HG03442 (cell line): ENCODE measurements at regions not wholly inside any gene's neighbourhood (a gene's known extent, or its start where the extent isn't known, plus 50 kb on each side); places are given as distances from the start of the nearest gene placed in this dataset.

ENCODE experiments used
- ATAC-seq: cut with Tn5 transposase; IDR thresholded peaks from one replicate; pipeline ENCODE4 v1.9.1; 2021; ENCODE audit warnings: mild to moderate bottlenecking, moderate library complexity; ENCODE audit not compliant: unreplicated experiment

DNA sequence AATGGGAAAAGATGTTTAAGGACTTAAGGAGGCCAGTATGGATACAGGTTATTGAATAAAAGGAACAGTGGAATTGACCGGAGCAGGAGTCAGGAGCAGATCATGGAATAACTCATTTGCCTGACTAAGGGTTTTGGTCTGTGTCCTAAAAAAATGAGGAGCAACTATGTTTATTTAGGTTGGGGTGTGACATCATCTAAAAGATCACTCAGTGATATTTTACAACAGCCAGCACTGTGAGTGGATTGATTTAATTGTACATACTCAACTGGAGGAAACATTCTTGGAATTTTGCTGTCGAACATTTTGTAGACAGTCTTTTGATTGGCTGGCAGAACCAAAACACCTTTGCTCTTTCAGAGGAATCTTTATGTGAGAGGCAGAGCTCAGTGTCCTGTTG lies 348.6 kb upstream of the CDIN1 start:
- no peak for ATAC-seq

DNA sequence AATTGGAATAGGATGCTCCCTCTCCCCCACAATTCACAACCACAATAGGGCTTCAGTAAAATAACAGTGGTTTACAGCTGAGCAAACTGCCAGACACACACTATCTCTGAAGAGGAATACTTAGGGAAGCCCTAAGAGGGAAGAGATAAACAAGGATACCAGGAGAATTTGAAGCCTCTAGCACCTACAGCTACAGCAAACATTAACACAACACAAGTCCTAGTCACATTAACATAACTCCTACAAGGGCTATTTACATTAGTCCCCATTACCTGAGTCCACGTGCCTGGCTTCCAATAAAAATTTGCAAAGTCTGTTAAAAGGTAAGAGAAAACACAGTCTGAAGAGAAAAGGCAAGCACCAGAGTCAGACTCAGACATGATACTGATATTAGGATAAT lies 346.9 kb upstream of the CDIN1 start:
- no peak for ATAC-seq

DNA sequence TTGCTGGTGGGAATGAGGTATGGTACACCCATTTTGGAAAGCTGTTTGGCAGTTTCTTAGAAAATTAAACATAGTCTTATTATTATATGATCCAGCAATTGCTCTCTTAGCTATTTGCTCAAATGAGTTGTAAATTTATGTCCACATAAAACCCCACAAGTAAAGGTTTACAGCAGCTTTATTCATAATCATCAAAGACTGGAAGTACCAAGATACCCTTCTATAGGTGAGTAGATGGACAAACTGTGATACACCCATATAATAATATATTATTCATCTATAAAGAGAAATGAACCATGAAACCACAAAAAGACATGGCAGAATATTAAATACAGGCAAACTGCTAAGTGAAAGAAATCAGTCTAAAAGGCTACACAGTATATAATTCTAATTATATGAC lies 344.7 kb upstream of the CDIN1 start:
- ATAC-seq = no peak

DNA sequence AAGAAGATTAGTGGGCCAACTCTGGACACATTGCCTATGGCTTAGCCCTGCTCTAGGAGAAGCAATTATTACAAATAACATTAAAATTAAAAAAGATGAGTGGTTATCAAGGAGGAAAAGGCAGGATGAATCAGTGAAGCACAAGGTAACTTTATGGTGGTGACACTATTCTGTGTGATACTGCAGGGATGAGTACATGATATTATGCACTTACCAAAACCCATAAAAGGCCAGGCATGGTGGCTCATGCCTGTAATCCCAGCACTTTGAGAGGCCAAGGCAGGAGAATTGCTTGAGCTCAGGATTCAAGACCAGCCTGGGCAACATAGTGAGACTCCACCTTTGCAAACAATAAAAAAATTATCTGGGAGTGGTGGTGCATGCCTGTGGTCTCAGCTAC lies 344.3 kb upstream of the CDIN1 start:
- no peak for ATAC-seq

DNA sequence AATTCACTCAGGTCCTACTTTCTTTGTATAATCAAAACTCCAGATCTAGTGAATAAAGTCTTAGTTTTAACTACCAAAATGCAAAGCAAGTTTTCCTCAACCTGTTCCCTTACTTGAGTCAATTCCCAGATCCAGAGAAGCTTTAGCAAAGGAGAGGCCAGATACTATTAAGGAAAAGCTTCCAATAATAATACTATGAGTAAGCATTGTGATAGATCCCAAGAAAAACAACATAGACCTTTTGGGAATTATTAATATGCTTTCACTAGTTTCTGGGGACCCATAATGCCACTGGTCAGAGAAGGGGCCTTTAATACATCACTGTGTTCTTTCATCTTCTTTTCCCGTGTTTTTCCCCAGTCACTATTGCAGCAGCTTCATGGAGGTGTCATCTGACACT lies 339.9 kb upstream of the CDIN1 start:
- no peak for ATAC-seq

DNA sequence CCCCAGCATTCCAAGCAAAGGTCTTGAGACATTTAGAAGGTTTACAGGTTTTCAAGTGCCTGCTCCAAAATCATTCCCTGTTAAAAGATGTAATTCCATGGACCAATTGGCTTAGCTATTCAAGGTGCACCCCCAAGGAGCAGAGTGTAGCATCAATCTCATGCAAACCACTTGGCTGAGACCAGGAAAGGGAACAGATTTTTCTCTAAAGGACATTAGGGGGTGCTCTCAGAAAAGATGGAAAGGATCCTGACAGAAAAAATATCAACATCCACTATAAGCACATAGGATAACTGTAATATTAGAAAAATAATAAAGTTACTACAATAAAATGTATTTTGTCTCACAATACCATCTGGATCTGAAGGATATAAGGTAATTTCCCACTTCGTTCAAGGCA lies 328.0 kb upstream of the CDIN1 start:
- no peak for ATAC-seq

DNA sequence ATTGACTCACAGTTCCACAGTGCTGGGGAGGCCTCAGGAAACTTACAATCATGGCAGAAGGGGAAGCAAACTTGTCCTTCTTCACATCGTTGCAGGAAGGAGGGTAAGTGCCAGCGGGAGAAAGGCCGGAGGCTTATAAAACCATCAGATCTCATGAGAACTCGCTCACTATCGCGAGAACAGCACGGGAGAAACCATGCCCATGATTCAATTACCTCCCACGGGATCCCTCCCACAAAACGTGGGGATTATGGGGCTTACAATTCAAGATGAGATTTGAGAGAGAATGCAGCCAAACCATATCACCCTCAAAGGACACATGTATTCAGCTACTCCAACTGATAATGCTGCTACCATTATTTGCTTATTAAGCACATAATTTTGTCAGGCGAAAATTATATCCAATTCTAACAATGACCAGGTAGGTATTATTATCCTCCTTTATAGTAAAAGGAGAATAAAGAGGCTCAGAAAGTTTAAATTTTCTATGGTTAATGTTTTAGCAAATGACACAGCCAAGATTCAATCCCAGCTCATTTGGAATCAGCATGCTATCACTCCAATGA lies 327.2 kb upstream of the CDIN1 start:
- no peak for ATAC-seq

DNA sequence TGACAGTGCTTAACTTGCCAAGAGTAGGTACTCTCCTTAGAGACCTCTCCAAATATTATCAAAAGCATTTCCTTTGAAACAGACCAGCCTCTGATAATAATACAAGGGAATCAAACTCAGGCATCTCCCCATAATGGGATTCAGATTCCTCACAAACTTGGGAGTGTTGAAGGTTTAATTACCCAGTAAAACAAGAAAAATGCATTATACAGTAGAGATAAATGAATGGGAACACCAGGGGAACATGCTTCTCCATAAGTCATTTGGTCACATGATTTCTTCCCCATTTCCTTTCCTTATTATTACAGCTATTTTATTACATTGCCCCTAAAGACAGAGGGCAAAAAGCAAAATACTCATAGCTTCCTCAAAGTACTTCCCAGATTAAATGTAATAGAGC lies 325.0 kb upstream of the CDIN1 start:
- no peak for ATAC-seq

DNA sequence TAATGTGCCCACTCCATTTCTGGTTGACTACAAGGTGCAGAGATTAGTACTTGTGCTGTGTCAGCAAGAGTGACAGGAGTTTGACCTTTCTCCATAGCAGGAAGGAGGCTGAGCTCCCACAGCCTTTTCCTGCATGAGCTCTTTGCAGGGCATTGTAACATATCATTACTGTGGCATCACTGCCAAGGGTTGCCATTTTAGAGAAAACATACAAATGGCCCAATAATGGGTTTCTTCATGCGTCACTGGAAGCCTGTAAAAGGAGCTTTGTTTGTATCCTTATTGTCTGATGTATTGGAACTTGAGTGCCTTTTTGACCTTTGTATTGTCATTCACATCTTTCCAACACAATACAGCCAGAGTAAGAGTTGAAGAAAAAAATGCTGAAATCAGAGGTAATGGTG lies 323.0 kb upstream of the CDIN1 start:
- no peak for ATAC-seq

DNA sequence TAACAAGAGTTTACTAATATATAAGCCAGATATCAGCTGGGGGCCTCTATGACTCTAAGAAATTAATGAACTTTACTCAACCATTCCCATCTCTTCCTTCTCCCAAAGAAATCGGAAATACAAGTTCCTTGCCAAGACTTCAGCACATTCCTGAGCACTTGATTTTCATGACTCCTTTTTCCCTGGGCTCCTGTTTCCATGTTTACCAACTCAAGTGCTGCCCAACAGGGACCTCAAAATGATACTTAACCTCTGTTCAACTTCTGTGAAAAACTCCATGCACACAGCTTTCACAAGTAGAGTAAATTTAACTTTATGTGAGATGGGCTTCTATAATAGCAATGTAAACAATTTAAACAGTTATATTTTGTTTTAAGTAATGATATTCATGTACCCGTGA lies 315.8 kb upstream of the CDIN1 start:
- ATAC-seq = no peak

DNA sequence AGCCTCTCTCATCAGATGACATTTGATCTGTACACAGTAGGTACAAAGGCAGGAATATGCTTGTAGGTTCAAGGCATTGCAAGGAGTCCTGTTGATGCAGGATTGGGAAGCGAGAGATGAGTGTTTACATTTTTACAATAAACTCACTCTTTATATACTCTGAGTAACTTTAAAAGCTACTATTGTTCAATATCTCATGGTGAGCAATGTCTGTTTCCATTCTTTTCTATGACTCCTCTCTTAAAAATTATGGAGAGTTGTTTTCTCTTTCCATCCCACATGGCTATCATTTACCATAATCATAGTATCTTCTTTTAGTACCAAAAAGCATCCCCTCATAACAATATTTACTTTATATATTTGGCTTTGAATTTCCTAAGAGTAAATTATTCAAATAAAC lies 314.0 kb upstream of the CDIN1 start:
- no peak for ATAC-seq

DNA sequence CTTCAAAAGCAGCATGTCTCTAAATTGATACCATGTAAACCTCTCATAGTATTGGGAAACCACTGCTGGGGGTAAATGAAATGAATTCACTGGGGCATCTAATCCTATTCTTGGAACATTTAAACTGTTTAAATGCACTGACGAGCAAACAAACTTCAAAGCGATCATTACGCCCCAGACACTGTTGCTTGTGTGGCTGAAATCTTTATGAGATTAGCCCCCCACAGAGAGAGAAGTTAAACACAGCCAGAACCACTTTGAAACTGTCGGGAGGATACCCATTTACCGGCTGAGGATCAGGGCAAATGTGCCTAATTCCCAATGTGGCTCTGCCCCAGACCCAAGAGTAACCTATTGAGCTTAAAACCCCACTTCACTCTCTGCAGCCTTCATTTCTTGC lies 308.4 kb upstream of the CDIN1 start:
- ATAC-seq = no peak

DNA sequence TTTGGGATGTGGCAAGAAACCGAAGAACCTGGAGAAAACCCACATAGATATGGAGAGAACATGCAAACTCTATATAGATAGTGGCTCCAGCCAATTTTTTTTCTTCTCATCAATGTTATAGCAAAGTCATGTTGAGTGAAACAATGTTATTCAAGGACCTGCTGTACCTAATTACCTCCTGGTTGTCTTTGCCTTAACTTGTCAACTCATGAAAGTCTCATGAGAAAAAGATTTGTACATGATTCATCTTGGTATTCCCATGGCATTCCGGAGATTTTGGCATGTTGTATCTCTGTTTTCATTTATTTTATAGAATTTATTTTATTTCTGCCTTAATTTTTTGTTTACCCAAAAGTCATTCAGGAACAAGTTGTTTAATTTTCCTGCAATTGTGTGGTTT lies 303.8 kb upstream of the CDIN1 start:
- no peak for ATAC-seq

DNA sequence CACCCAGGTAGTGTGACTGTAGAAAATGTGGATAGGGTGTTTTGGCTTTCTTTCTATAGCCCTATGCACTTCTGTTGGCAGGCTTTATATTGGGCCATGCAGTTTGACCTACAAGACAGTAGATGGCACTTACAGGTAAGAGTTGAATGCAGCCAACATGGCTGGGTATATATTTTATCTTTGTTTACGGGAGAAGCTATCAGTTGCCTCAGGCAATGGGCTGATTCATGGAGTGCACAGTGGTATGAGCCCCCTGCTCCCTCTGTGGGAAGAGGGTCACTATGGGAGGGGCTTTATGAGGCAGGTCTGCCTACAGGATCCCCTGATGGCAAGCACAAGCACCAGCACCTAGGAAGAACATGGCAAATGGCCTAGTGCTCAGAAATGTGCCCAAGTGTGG lies 301.2 kb upstream of the CDIN1 start:
- no peak for ATAC-seq

DNA sequence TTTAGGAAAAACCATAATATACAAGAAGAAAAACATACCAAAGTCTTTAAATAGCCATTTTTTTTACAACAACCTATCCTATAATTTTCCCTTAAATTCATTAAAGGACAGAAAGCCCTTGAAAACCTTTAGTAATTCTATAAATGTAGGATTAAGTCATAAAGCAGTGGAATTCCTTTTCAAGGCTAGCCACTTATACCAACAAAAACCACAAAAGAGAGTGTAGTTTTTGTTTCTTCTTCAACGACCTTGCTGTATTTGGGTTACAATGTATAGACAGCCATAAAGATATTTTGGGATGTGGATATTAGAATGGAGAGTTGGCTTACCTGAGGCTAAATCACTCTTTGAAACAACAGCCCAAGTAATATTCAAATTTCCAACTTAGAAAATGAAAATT lies 296.6 kb upstream of the CDIN1 start:
- no peak for ATAC-seq

DNA sequence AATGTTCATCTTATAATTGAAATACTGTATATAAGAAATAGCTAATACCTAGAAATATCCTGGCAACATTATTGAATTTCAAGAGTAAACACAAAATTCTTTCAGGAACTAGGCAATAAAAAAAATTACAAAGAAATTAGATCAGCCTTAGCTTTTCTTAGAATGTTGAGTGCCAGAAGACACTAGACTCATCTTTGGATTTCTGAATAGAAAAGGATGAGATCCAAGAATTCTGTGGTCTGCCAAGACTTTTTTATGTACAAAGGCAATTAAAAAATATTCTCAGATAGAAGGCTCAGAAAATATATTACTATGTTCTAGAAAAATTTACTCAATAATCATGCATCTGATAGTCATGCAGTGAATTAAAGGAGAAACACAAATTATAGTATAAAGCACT lies 294.5 kb upstream of the CDIN1 start:
- no peak for ATAC-seq

DNA sequence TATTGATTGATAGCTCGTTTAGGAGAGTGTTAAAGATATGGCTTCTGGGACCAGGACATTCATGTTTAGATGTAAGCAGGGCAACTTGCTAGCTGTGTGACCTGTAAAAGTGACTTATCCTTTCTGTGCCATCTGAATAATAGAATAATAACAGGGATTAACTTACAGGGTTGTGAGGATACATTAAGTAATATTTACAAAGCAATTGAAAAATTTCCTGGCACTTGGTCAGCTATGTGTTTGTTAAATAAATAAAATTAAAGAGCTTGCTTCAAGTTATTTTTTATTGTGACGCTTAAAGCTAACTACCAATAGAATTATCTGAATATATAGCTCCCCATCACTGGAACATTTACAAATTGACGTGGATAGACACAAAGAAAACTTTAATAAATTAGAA lies 287.9 kb upstream of the CDIN1 start:
- no peak for ATAC-seq

DNA sequence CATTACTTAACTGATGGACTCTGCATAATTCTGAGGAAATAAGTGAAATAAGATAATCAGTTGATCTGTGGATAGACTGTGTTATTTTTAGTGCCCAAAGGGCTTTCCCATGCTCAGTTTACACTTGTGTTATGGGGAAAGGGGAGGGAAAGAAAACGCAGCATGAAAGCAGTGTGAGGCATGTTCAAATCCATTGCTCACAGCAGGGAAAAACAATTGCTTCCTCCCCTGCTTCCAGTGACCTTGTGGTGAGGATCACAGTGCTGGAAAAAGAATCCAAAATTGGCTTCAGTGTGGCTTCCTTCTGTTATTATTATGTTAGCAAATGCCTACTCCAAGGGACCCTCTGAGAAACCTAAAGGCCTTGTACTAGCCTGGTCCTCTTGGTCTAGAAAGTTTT lies 285.1 kb upstream of the CDIN1 start:
- ATAC-seq = no peak

DNA sequence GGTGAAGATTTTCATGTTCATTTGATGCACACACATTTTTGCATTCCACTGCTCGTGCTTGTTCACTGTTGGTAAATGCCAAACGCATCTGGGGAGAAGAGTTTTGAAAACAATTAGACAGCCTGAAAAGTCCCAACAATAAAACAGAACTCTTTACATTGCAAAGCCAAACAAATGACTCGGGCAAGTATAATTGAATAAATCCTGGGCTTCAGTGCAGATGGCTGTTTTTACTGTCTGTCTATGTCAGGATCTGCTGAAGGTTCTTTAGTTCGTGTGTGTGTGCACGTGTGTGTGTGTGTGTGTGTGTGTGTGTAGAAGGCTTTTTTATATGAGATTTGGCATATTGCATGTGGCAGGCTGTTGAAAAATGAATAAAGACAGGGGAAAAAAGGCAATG lies 277.5 kb upstream of the CDIN1 start:
- ATAC-seq = no peak

DNA sequence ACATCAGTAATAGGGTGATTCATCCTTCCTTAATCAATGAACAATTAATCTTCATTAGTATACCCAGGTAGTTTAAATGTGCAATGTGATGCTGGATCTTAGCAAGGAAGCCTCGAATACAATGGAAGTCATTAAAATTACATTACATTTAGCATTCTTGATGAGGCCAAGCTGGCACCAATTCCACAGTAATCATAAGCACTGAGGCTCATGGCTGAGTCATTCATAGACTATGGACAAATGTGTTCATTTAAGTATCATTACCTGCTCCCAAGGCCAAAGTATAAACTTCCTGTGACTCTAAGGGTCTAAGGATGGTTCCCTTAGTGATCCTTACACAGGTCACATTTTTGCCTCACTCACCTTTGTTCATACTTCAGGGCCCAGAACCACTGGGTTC lies 266.4 kb upstream of the CDIN1 start:
- no peak for ATAC-seq

DNA sequence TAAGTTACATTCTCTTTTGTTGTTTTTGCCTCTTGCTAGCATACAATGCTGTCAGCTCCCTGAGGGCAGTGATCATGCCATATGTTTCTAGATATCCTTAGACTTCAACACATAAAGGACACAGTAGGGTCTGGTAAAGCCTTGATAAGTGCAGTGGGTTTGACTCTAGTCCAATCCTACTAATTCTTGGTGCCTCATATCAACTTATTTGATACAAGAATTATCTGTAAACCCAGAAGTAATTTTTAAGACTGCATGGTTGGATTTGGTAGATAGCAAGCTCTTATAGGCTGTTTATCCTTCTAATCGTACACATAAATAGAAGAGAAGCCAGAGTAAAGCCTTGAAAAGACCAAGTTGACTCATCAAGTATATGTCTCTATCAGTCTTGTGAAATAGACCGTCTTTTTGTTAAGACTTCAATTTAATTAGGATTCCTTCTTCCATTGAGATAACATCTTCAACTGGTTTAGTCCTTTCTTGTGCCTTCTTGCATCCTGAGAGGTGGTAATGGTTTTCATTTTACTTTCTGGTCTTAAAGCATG lies 265.6 kb upstream of the CDIN1 start:
- no peak for ATAC-seq

DNA sequence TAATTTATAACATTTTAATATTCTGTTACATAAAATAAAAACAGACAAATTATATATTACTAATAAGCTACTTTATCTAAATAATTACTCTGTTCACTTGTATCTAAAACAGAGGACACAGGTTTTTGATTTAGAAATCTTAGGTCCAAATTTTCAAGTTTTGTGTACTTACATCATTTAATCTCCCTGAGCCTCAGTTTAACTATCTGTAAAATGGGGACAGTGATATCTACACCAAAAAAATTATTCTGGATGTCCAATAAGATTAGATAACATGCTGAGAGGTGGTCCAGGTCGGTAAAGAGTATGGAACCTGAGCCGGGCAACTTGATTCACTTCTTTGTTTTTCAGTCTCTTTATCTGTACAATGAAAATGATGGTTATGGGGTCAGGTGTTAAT lies 263.8 kb upstream of the CDIN1 start:
- no peak for ATAC-seq

DNA sequence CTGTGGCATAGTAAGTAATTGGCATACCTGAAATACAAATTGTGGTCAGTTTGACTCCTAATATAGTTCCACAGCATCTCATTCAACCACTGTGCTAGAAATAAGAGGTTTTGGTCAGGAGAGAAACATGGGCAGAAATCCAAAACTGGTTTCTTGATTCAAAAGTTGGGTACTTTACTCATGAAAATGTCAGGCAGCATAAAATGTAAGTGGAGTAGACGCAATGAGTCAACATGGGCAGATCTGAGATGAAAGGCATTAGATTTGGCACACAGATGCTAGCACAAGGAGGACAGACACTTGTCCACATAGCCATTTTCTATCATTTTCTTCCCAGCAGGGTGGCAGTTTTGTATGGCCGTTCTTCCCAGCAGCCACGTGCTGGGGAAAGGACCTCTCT lies 255.8 kb upstream of the CDIN1 start:
- ATAC-seq = no peak

DNA sequence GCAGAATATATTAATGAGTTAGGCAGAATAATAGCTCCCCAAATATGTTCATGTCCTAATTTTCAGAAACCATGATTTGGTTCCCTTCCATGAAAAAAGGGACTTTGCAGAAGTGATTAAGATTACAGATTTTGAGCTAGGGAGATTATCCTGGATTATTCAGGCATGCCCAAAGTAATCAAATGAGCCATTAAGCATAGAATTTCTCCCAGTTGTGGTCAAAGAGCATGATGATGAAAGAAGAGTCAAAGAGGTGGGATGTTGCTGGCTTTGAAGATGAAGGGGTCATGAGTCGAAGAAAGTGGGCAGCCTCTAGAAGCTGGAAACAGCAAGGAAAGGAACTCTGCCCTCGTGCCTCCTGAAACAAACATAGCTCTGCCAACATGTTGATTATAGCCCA lies 254.2 kb upstream of the CDIN1 start:
- ATAC-seq = no peak
